Epithelial cell of proximal tubule (primary cell): ENCODE measurements at regions not wholly inside any gene's neighbourhood (a gene's known extent, or its start where the extent isn't known, plus 50 kb on each side); places are given as distances from the start of the nearest gene placed in this dataset.

Source experiments
- DNase-seq: peaks from one replicate; pipeline ENCODE4 v3.0.0-alpha.2; 2011; ENCODE audit warnings: low read depth
- H3K4me3 ChIP-seq: 2 replicates; pipeline ENCODE4 v1.5.1; 2011; ENCODE audit warnings: low read depth, mild to moderate bottlenecking, low read length
- TF ChIP-seq, protein P1 (sequence below): conservative IDR thresholded peaks from 2 replicates; pipeline ENCODE4 v1.5.1; 2012; ENCODE audit warnings: low read depth, mild to moderate bottlenecking, low read length

GRCh38 chr14:101435546-101435945, 125.7 kb upstream of the DIO3 start:
- no peak overlapping the region for H3K4me3 ChIP-seq
- DNase-seq: no peak
- TF ChIP-seq, protein P1, sequence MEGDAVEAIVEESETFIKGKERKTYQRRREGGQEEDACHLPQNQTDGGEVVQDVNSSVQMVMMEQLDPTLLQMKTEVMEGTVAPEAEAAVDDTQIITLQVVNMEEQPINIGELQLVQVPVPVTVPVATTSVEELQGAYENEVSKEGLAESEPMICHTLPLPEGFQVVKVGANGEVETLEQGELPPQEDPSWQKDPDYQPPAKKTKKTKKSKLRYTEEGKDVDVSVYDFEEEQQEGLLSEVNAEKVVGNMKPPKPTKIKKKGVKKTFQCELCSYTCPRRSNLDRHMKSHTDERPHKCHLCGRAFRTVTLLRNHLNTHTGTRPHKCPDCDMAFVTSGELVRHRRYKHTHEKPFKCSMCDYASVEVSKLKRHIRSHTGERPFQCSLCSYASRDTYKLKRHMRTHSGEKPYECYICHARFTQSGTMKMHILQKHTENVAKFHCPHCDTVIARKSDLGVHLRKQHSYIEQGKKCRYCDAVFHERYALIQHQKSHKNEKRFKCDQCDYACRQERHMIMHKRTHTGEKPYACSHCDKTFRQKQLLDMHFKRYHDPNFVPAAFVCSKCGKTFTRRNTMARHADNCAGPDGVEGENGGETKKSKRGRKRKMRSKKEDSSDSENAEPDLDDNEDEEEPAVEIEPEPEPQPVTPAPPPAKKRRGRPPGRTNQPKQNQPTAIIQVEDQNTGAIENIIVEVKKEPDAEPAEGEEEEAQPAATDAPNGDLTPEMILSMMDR: no peak

DNA sequence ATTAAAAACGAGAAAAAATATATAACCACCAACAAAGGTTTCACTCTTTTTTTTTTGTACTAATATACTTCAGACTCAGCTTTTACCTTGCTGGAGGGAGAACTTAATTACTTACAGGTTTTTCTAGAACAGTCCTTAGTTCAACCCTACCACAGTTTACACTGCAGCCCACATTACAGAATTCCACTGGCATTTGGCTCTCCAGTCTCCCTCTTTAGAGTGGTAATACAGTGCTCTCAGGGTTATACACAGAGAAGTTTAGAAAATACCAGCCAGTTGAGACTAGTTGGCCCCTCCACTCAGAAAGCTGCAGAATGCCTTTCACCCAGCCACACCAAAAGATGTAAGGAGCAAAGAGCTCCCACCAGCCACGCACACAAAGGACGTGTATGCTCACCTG, 122.3 kb upstream of the DIO3 start:
- H3K4me3 ChIP-seq: no peak overlapping the region
- DNase-seq: no peak
- TF ChIP-seq, protein P1: no peak

DNA sequence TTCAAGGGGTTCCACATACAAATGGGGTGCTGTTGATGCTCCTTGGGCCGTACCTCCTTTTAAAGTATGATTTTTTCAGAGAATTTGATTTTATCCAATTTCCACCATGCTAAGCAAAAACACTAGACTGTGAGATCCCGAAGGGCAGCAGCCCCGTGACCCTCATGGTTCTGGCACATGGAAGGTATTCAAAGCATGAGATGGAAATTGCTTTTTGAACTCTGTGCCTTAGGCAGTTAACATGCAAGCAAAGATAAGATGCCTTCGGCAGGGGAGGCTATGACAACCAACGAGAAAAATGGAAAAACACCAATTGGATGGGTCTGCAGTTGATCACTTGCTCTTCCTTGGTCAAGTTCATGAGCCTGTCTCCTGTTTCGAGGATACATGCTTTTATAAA, 120.8 kb upstream of the DIO3 start:
- DNase-seq: no peak
- H3K4me3 ChIP-seq: no peak overlapping the region
- TF ChIP-seq, protein P1: no peak

GRCh38 chr14:101441710-101442109, 119.6 kb upstream of the DIO3 start:
- no peak for DNase-seq
- TF ChIP-seq, protein P1: no peak
- H3K4me3 ChIP-seq: no peak overlapping the region

- H3K4me3 ChIP-seq: no peak overlapping the region
- DNase-seq: no peak
- TF ChIP-seq, protein P1: no peak
Observed at GRCh38 chr14:101442451-101442850, 118.8 kb upstream of the DIO3 start.

GRCh38 chr14:101444116-101444515, 117.2 kb upstream of the DIO3 start:
- TF ChIP-seq, protein P1: no peak
- H3K4me3 ChIP-seq: no peak overlapping the region
- DNase-seq: no peak

DNA sequence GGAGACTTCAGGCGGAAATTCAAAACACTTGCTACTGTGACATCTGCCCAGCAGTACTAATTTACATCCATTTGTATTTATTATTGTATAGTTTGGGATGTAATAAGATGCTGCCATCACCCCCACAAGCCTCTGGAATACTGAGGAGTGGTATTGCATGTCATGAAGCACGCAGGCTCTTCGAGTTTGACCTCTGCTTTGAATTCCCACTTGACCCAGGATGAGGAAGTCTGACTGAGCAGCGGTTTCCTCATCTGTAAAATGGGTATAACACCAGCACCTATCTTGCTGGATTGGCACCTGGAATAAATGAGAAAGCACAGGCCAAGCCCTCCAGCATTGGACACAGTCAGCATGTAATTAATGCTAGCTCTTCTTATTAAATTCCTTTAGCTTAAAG, 116.0 kb upstream of the DIO3 start:
- H3K4me3 ChIP-seq: no peak overlapping the region
- TF ChIP-seq, protein P1: no peak
- no peak for DNase-seq
